H1 (cell line): ENCODE measurements at regions not wholly inside any gene's neighbourhood (a gene's known extent, or its start where the extent isn't known, plus 50 kb on each side); places are given as distances from the start of the nearest gene placed in this dataset.
A peak's percentile ranks its signal among the peaks of the same experiment; 100 is the strongest.

Experiments used
- CTCF ChIA-PET: fragments of 300-600 bp; sonication (Branson Sonifier 250); formaldehyde crosslinking; loops from one replicate; lab custom pipeline; 2021; ENCODE audit not compliant: partially characterized antibody; lab: Charles Lee
- POLR2A ChIA-PET: fragments of 300-600 bp; sonication (Branson Sonifier 250); formaldehyde crosslinking; loops from one replicate; lab custom pipeline; 2021; ENCODE audit warnings: inconsistent platforms; ENCODE audit not compliant: partially characterized antibody; lab: Charles Lee
- DNase-seq, 2 experiments: peaks; one replicate each; pipeline versions ENCODE4 v3.0.0 to v3.0.0-alpha.2; 2010 to 2022; ENCODE audit warnings: low spot score in 2 of 2, low read depth in 1 of 2, mixed read lengths in 1 of 2
- FAIRE-seq: peaks from 2 replicates; lab custom pipeline; 2011; peaks lifted over from hg19 to GRCh38; lab: Jason Lieb, UNC
- H2AFZ ChIP-seq: 2 replicates; pipeline ENCODE4 v1.8.1; 2012; ENCODE audit warnings: low read length, inconsistent platforms
- H2AK5ac ChIP-seq: 2 replicates; pipeline ENCODE4 v1.6.1; 2013; ENCODE audit warnings: low read depth, low read length
- H2BK120ac ChIP-seq: replicated peaks from 2 replicates; pipeline ENCODE3; 2013; ENCODE audit warnings: low read depth, low read length, inconsistent platforms
- H2BK12ac ChIP-seq: 2 replicates; pipeline ENCODE4 v1.6.1; 2013; ENCODE audit warnings: low read depth, low read length
- H2BK15ac ChIP-seq: 2 replicates; pipeline ENCODE4 v1.6.1; 2013; ENCODE audit warnings: low read length
- H2BK20ac ChIP-seq: 2 replicates; pipeline ENCODE4 v1.6.1; 2013; ENCODE audit warnings: low read length
- H2BK5ac ChIP-seq: 2 replicates; pipeline ENCODE4 v1.6.1; 2013; ENCODE audit warnings: low read depth, low read length
- H3K14ac ChIP-seq: 2 replicates; pipeline ENCODE4 v1.6.1; 2013; ENCODE audit warnings: inconsistent platforms; ENCODE audit not compliant: insufficient read length
- H3K18ac ChIP-seq: 2 replicates; pipeline ENCODE4 v1.6.1; 2013; ENCODE audit warnings: low read length; ENCODE audit errors: extremely low read depth
- H3K23ac ChIP-seq: 2 replicates; pipeline ENCODE4 v1.6.1; 2013; ENCODE audit warnings: inconsistent platforms; ENCODE audit not compliant: insufficient read length
- H3K23me2 ChIP-seq: 2 replicates; pipeline ENCODE4 v1.6.1; 2013; ENCODE audit warnings: low read depth, low read length
- H3K27ac ChIP-seq: 2 replicates; pipeline ENCODE4 v1.6.1; 2011; ENCODE audit warnings: low read depth, low read length, inconsistent platforms
- H3K27me3 ChIP-seq, 4 experiments: replicated peaks in 1 of 4; 1 replicate in 1 of 4; 2 replicates in 3 of 4; pipeline versions ENCODE4 v1.6.1 to v1.8.1; 2011 to 2013; ENCODE audit warnings: low read length in 3 of 4, mild to moderate bottlenecking in 3 of 4, inconsistent platforms in 2 of 4, mixed read lengths in 2 of 4, moderate library complexity in 1 of 4; ENCODE audit not compliant: control insufficient read depth in 3 of 4, insufficient read depth in 3 of 4; ENCODE audit errors: extremely low read depth in 1 of 4
- H3K36me3 ChIP-seq, 4 experiments: 2 replicates each; pipeline versions ENCODE4 v1.6.1 to v1.8.1; 2011 to 2013; ENCODE audit warnings: mild to moderate bottlenecking in 4 of 4, low read length in 3 of 4, moderate library complexity in 2 of 4, control low read depth in 1 of 4, inconsistent platforms in 1 of 4; ENCODE audit not compliant: insufficient read depth in 4 of 4, control insufficient read depth in 2 of 4
- H3K4ac ChIP-seq: replicated peaks from 2 replicates; pipeline ENCODE3; 2013; ENCODE audit warnings: low read length, low read depth, mixed read lengths, inconsistent platforms; ENCODE audit not compliant: insufficient read length
- H3K4me1 ChIP-seq, 4 experiments: replicated peaks in 1 of 4; 1 replicate in 1 of 4; 2 replicates in 3 of 4; pipeline versions ENCODE4 v1.6.1 to v1.8.1; 2011 to 2013; ENCODE audit warnings: low read length in 3 of 4, inconsistent platforms in 2 of 4, mixed read lengths in 1 of 4; ENCODE audit not compliant: insufficient read depth in 4 of 4, control insufficient read depth in 3 of 4
- H3K4me2 ChIP-seq, 2 experiments: 2 replicates each; pipeline versions ENCODE4 v1.6.1 to v1.8.1; 2011 to 2013; ENCODE audit warnings: low read depth in 2 of 2, low read length in 2 of 2, control low read depth in 1 of 2, inconsistent platforms in 1 of 2, mild to moderate bottlenecking in 1 of 2; ENCODE audit not compliant: insufficient read depth in 1 of 2
- H3K4me3 ChIP-seq, 4 experiments: fragments of 200-600, 300-600 bp in 1 of 4; sonication (generic), shearing (Covaris generic), sonication (Bioruptor Twin) in 1 of 4; 2 replicates each; pipeline versions ENCODE4 v1.5.1 to v1.8.1; 2011 to 2016; ENCODE audit warnings: low read length in 4 of 4, low read depth in 3 of 4, control low read depth in 2 of 4, inconsistent platforms in 2 of 4, mild to moderate bottlenecking in 2 of 4, mixed read lengths in 1 of 4, moderate library complexity in 1 of 4; ENCODE audit not compliant: insufficient read depth in 2 of 4; ENCODE audit errors: extremely low read depth in 1 of 4
- H3K56ac ChIP-seq: replicated peaks from 2 replicates; pipeline ENCODE3; 2013; ENCODE audit warnings: low read depth, mild to moderate bottlenecking, mixed read lengths, low read length, inconsistent platforms; ENCODE audit not compliant: insufficient read length
- H3K79me1 ChIP-seq: 2 replicates; pipeline ENCODE4 v1.6.1; 2013; ENCODE audit warnings: low read depth, low read length, control low read depth
- H3K79me2 ChIP-seq, 2 experiments: 2 replicates each; pipeline versions ENCODE4 v1.6.1 to v1.8.1; 2012 to 2013; ENCODE audit warnings: low read length in 2 of 2, mild to moderate bottlenecking in 2 of 2, inconsistent platforms in 1 of 2; ENCODE audit not compliant: insufficient read depth in 2 of 2, control insufficient read depth in 1 of 2
- H3K9ac ChIP-seq, 4 experiments: replicated peaks in 1 of 4; 1 replicate in 1 of 4; 2 replicates in 3 of 4; pipeline versions ENCODE4 v1.6.1 to v1.8.1; 2011 to 2013; ENCODE audit warnings: low read depth in 3 of 4, low read length in 3 of 4, control low read depth in 2 of 4, mild to moderate bottlenecking in 2 of 4, moderate library complexity in 2 of 4, inconsistent platforms in 1 of 4; ENCODE audit errors: extremely low read depth in 1 of 4
- H3K9me3 ChIP-seq, 2 experiments: 2 replicates each; pipeline versions ENCODE4 v1.6.1 to v1.8.1; 2012 to 2013; ENCODE audit warnings: mild to moderate bottlenecking in 2 of 2, moderate library complexity in 2 of 2, control low read depth in 1 of 2, inconsistent platforms in 1 of 2, low read depth in 1 of 2, low read length in 1 of 2, mixed read lengths in 1 of 2; ENCODE audit not compliant: insufficient read depth in 2 of 2
- H4K20me1 ChIP-seq, 2 experiments: replicated peaks in 1 of 2; 2 replicates each; pipeline versions ENCODE3 to v1.8.1; 2011 to 2013; ENCODE audit warnings: inconsistent platforms in 2 of 2, low read length in 2 of 2, mild to moderate bottlenecking in 1 of 2; ENCODE audit not compliant: insufficient read depth in 2 of 2, control insufficient read depth in 1 of 2
- H4K5ac ChIP-seq: 2 replicates; pipeline ENCODE4 v1.6.1; 2013; ENCODE audit warnings: low read length, low read depth, mixed read lengths, inconsistent platforms; ENCODE audit not compliant: insufficient read length
- H4K8ac ChIP-seq: 2 replicates; pipeline ENCODE4 v1.8.0; 2013; ENCODE audit warnings: mild to moderate bottlenecking, moderate library complexity, low read length, inconsistent platforms; ENCODE audit not compliant: insufficient read depth; ENCODE audit errors: extremely low read depth
- H4K91ac ChIP-seq: replicated peaks from 2 replicates; pipeline ENCODE3; 2013; ENCODE audit warnings: low read length, mixed read lengths, inconsistent platforms; ENCODE audit not compliant: insufficient read length
- RBBP5 ChIP-seq: IDR thresholded peaks from 2 replicates; pipeline ENCODE4 v1.7.1; 2012; ENCODE audit warnings: low read depth, mild to moderate bottlenecking, inconsistent platforms, low read length, moderate library complexity, borderline replicate concordance
- SUZ12 ChIP-seq: fragments of 200-600 bp; sonication (generic); IDR thresholded peaks from 2 replicates; pipeline ENCODE4 v1.6.1; 2012; ENCODE audit warnings: mild to moderate bottlenecking, inconsistent platforms, low read length, moderate library complexity, mixed read lengths
- YY1 ChIP-seq: IDR thresholded peaks from 2 replicates; pipeline ENCODE4 v1.6.1; 2011; ENCODE audit warnings: low read depth, mild to moderate bottlenecking, low read length
- ZNF274 ChIP-seq: IDR thresholded peaks from 2 replicates; pipeline ENCODE4 v1.7.0; 2012; ENCODE audit warnings: low read length, borderline replicate concordance; ENCODE audit errors: extremely low read depth
- WGBS, 2 experiments: shearing (Covaris generic) in 1 of 2; methylation state at CpG; one replicate each; pipeline versions ENCODE4 v1.1.6 to v1.1.7; 2013 to 2015; ENCODE audit warnings: low lambda C conversion rate in 2 of 2, mixed read lengths in 2 of 2, inconsistent platforms in 1 of 2, low coverage in 1 of 2, missing lambda C conversion rate in 1 of 2; ENCODE audit not compliant: insufficient replicate concordance in 2 of 2, insufficient coverage in 1 of 2, insufficient read length in 1 of 2; ENCODE audit errors: extremely low coverage in 1 of 2, missing lambda C conversion rate in 1 of 2; 5-methylcytosine and 5-hydroxymethylcytosine counted together

DNA sequence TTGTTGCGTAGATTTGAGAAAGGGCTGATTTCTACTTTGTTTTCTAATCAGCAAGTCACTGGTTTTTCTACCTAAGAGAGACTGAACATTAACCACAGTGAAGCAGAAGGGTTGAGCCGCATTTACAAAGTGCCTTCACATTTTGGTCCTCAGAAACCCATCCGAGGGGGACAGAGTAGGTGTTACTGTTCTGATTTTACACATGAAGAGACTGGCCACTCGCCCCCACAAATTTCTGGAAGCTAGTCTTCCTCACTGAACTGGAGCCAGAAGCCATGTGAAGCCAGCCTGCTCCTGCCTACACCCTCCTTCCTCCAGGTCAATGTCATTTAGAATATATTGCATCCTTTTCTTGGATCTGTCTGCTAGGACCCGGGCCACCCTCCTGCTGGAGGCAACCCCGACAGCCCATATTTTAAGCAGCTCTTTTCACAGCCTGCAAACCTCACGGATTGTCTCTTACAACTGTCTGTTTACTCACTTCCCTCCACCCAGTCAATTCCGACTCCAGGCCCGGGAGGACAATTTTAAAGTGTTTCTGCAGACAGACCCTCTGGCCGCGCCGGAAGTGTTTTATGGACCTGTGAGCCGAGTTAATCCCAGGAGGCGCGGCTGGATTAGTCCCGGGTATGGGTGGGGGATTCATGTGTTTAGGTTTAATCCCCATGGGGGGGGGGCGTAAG lies 73.2 kb upstream of the BCOR start:
- H2AFZ ChIP-seq = no peak overlapping the region
- peaks cover 3 to 31% (median 23%) of the 10 kb centered on the region in 4 experiments for H3K4me1 ChIP-seq
- H2BK120ac ChIP-seq = no peak overlapping the region
- no peaks in the 10 kb centered on the region for H3K36me3 ChIP-seq
- peak overlapping the region; percentile 66; the same call in 1 of the 2 replicates for H2BK5ac ChIP-seq
- H3K27ac ChIP-seq = no peak overlapping the region
- no peaks in the 10 kb centered on the region for H4K20me1 ChIP-seq
- H3K4me2 ChIP-seq = peak overlapping the region; percentile 64 to 79
- peaks cover 7% of the 10 kb centered on the region; the same call in 1 of the 2 replicates for H3K23me2 ChIP-seq
- no peak overlapping the region for H3K14ac ChIP-seq
- peaks cover 0 to 34% of the 10 kb centered on the region in 2 experiments; a peak in 2 of 4 replicates for H3K79me2 ChIP-seq
- H3K23ac ChIP-seq = no peak overlapping the region
- H3K9me3 ChIP-seq = no peaks in the 10 kb centered on the region
- H3K56ac ChIP-seq = no peak overlapping the region
- H3K4ac ChIP-seq = no peak overlapping the region
- no peak overlapping the region for H2BK15ac ChIP-seq
- H3K4me3 ChIP-seq = peak overlapping the region; percentile 47 to 69 (median 54); a peak in 6 of 8 replicates
- H4K8ac ChIP-seq = peak overlapping the region; percentile 85; the same call in 1 of the 2 replicates
- H2BK12ac ChIP-seq = peak overlapping the region; percentile 39; the same call in 1 of the 2 replicates
- no peaks in the 10 kb centered on the region for H3K79me1 ChIP-seq
- peak overlapping the region; percentile 71; the same call in 1 of the 2 replicates for H3K18ac ChIP-seq
- TF ChIP-seq SUZ12 (no peak), ZNF274 (no peak), YY1 (no peak), RBBP5 (no peak)
- peak overlapping the region in 2 of 4 experiments; percentile 8 to 28; a peak in 3 of 7 replicates for H3K9ac ChIP-seq
- H3K27me3 ChIP-seq = peaks cover 0 to 7% (median 0%) of the 10 kb centered on the region in 4 experiments; a peak in 4 of 7 replicates
- 6% methylated on average over 14 of the region's 17 CpGs; no CpG with 5 or more reads in 1 of the 2 experiments for WGBS, 2 experiments
- H4K5ac ChIP-seq = peak overlapping the region; percentile 1
- H2AK5ac ChIP-seq = no peak overlapping the region
- ChIA-PET CTCF (interaction anchor here (0.7 kb wide), 1 partner anchor 141 kb away, joined by 3 read pairs; no protein-coding TSS in a partner anchor), POLR2A (interaction anchor here (0.7 to 6.0 kb wide), 6 partner anchors 9 to 79 kb away, joined by 3 to 45 read pairs (median 8); no protein-coding TSS in a partner anchor)
- no peak overlapping the region for H2BK20ac ChIP-seq
- FAIRE-seq = no peak
- peak overlapping the region; percentile 25 for H4K91ac ChIP-seq
- peak in 1 of 2 experiments; percentile 42 for DNase-seq
